Activated CD4-positive, alpha-beta T cell treated with anti-CD3 and anti-CD28 coated beads, Interleukin-10, Interleukin-2, amounts not matched to agents 100 ng/mL and 50 ng/mL, durations not matched to agents 16 hours and 8 hours (primary cell): ENCODE measurements at regions not wholly inside any gene's neighbourhood (a gene's known extent, or its start where the extent isn't known, plus 50 kb on each side); places are given as distances from the start of the nearest gene placed in this dataset.
A peak's percentile ranks its signal among the peaks of the same experiment; 100 is the strongest.

Experiments used
- DNase-seq: peaks from one replicate; pipeline ENCODE4 v3.0.0-alpha.2; 2020

DNA sequence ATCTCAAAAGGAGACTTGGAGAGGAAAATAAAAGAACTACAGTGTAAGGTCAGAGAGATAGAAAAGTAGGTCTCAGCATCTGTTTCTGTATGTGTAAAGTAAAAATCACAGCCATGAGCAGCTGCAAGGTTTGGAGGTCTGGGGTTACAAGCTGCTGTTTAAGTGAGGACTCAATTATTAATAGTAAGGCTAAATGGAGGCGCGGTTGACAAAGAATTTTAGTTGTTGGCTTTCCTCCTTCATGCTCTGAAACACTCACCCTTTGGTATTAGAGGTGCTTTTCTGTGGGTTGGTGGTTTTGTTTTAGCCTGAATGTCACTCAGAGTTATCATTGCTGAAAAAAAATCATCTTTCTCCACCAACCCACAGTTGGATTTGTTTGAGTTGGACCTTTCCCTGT is 59.8 kb upstream of the HAO2 start:
- DNase-seq, result no peak

- no peak for DNase-seq
These were observed 58.3 kb upstream of the HAO2 start for GRCh38 chr1:119310301-119310700.

DNA sequence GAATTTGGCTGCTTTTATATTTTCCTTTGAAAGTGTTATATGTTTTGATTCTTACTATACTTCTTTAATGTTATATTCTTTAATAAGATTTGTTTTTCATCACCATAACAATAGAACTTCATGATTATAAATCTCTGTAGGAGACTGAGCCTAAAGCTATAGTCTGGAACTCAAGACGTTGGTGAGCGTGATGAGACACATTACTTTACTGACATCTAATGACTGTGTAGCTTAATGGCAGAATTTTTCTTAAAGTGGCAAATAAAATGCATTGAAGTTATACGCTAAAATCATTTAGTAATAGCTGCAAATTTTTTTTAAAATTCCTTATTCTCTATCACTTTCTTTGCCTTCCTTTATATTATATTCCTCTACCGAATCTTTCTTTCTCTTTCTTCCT is 56.1 kb upstream of the HAO2 start:
- DNase-seq, result no peak

DNA sequence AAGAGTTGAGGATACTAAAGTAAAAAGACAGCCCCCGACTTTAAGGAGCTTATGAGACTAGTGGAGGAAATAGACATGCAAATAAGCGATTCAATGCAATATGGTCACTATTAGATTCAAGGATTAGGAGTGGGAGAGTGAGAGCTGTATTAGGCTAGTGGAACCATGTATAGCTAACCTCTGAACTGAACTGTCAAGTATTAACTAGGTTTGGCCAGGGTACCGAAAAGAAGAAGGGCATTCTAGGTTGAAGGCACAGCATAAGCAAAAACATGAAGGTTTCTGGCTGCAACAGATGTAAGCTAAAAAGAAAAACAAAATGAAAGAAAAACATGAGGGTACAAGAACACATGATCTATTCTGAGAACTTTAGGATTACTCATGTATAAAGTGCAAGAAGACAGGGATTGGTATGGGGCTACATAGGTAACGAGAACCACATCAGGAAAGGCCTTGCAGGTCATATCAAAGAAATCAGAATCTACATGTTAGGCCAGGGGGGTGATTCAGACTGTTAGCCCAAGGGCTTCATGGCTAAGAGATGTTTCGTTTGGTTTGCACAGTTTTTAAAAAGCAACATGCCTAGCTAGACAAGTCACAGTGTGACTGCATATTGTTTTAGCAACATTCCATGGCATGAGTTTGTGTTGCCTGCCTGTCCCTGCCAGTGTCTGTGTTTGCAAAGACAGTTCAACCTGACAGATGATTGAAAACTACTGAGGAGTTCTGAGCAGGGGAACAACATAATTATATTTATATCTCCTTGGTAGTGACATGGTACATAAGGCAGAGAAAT is 54.4 kb upstream of the HAO2 start:
- no peak for DNase-seq

GRCh38 chr1:119316870-119317416 is 51.6 kb upstream of the HAO2 start:
- DNase-seq, result no peak

DNA sequence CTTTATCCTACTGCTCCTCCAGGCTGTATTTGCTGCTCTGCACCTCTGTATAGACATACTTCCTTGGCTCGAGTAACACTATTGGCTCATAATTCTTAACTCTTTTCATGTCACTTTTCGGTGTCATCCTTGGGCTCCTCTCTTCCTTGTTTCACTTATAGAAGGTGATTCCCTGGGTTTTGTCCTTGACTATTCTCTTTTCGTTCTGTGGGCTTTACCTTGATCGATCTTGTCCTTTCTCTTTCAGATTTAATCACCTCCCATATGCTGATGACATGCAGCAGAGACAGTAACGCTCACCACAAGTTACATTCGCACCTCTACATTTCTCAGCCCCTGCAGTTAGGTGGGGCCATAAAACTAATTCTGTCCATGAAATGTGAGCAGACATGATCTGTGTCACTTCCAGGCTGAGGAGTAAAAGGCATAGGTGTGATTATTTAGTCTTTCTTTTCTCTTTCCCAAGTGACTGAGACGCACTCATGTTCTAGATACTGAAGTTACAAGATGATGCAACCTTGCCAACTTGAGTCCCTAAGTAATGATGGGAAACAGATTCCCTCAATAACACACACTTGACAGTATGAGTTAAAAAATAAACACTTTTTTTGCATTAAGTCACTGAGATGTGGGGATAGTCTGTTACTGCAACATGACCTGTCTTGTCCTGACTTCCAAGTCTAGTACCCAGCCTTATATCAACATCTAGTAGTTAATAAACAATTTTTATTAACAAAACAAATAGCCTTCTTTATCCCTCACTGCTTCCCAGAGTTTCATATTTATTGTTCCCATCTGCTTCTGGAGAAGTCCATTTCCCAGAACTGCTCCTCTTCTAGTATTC is 49.9 kb upstream of the HAO2 start:
- peak; percentile 12 for DNase-seq
